Transverse colon (tissue), 4 donors: ENCODE measurements at regions not wholly inside any gene's neighbourhood (a gene's known extent, or its start where the extent isn't known, plus 50 kb on each side); places are given as distances from the start of the nearest gene placed in this dataset.

Experiments
- DNase-seq: peaks from one replicate; pipeline ENCODE4 v3.0.0-alpha.2; 2019
- H3K27ac ChIP-seq, 4 donors: fragments of 200-600 bp; sonication (generic); 2 replicates each; pipeline ENCODE4 v1.5.1; 2016 to 2018; ENCODE audit warnings: inconsistent platforms in 4 of 4
- H3K27me3 ChIP-seq: fragments of 200-600 bp; sonication (generic); 2 replicates; pipeline ENCODE4 v1.5.1; 2017; ENCODE audit warnings: inconsistent platforms
- H3K36me3 ChIP-seq, 4 donors: fragments of 200-600 bp; sonication (generic); 2 replicates each; pipeline ENCODE4 v1.5.1; 2017 to 2019; ENCODE audit warnings: inconsistent platforms in 4 of 4
- H3K4me1 ChIP-seq, 4 donors: fragments of 200-600 bp; sonication (generic); 2 replicates each; pipeline ENCODE4 v1.5.1; 2017 to 2020; ENCODE audit warnings: inconsistent platforms in 4 of 4
- H3K4me3 ChIP-seq, 4 donors: fragments of 200-600 bp; sonication (generic); 1 replicate in 1 of 4; 2 replicates in 3 of 4; pipeline versions ENCODE4 v1.5.1 to v1.6.1; 2017 to 2019; ENCODE audit warnings: inconsistent platforms in 4 of 4
- H3K9me3 ChIP-seq, 2 donors: fragments of 200-600 bp; sonication (generic); 2 replicates each; pipeline ENCODE4 v1.5.1; 2017 to 2019; ENCODE audit warnings: inconsistent platforms in 2 of 2
- CTCF ChIP-seq, 5 experiments: fragments of 200-600 bp in 3 of 5; fragments of 450-650 bp in 2 of 5; sonication (generic) in 3 of 5; IDR thresholded peaks; 1 replicate in 2 of 5; 2 replicates in 3 of 5; pipeline ENCODE4 v1.5.1; 2016 to 2017; ENCODE audit warnings: antibody characterized with exemption in 5 of 5, inconsistent platforms in 3 of 5, mild to moderate bottlenecking in 2 of 5, moderate library complexity in 1 of 5
- EP300 ChIP-seq: sonication (generic); formaldehyde crosslinking; IDR thresholded peaks from one replicate; pipeline ENCODE4 v1.6.1; 2017; ENCODE audit warnings: antibody characterized with exemption, low read depth
- POLR2A ChIP-seq: fragments of 450-650 bp; IDR thresholded peaks from one replicate; pipeline ENCODE4 v1.6.1; 2016; ENCODE audit warnings: antibody characterized with exemption, mild to moderate bottlenecking, moderate library complexity
- POLR2AphosphoS5 ChIP-seq, 3 donors: sonication (generic); formaldehyde crosslinking; IDR thresholded peaks; one replicate each; pipeline ENCODE4 v1.6.1; 2016; ENCODE audit warnings: antibody characterized with exemption in 3 of 3
- WGBS, 2 donors: methylation state at CpG; one replicate each; pipeline ENCODE4 v1.1.5; 2018; ENCODE audit warnings: low coverage in 1 of 2; 5-methylcytosine and 5-hydroxymethylcytosine counted together
- in situ Hi-C, 4 donors: fragments of 200-750 bp; cut with MboI; loops; one replicate each; pipeline versions ENCODE4 v1.15.0 to v1.15.1; 2017; ENCODE audit warnings: low sequenced_read_pairs in 3 of 4, low pct_ligation_motif_present in 1 of 4, low pct_unique_long_range_greater_than_20kb in 1 of 4
- intact Hi-C: fragments of 100-400 bp; cut with DNase I; formaldehyde crosslinking; loops from one replicate; pipeline ENCODE4 v1.15.1; 2023; ENCODE audit warnings: low total_unique reads

- in situ Hi-C loops (no loop called here), intact Hi-C loops (no loop called here)
- TF ChIP-seq CTCF (IDR thresholded peaks at IDR 0.05) (no peak), EP300 (no peak), POLR2A (no peak), POLR2AphosphoS5 (IDR thresholded peaks at IDR 0.05) (no peak)
- no peak for DNase-seq
- peaks cover 5 to 8% of the 10 kb centered on the region in 2 donors for H3K9me3 ChIP-seq
- no peak overlapping the region for H3K27ac ChIP-seq
- H3K4me3 ChIP-seq, result no peak overlapping the region
- H3K36me3 ChIP-seq, result no peaks in the 10 kb centered on the region
- H3K4me1 ChIP-seq, result no peaks in the 10 kb centered on the region
- WGBS, 2 donors, result 42 to 58% methylated on average over 2 of the region's 2 CpGs
- H3K27me3 ChIP-seq, result no peaks in the 10 kb centered on the region
Observed at GRCh38 chr4:33334416-33334815, 2614.2 kb downstream of the PCDH7 start.

GRCh38 chr4:33339762-33340161 lies 2619.6 kb downstream of the PCDH7 start:
- in situ Hi-C loops, result loop anchor here in 1 of 4 donors (10.0 kb wide), 1 partner anchor 65 kb away; no protein-coding TSS in a partner anchor
- TF ChIP-seq POLR2A (no peak), CTCF (IDR thresholded peaks at IDR 0.05) (no peak), EP300 (no peak), POLR2AphosphoS5 (IDR thresholded peaks at IDR 0.05) (no peak)
- no peaks in the 10 kb centered on the region for H3K36me3 ChIP-seq

DNA sequence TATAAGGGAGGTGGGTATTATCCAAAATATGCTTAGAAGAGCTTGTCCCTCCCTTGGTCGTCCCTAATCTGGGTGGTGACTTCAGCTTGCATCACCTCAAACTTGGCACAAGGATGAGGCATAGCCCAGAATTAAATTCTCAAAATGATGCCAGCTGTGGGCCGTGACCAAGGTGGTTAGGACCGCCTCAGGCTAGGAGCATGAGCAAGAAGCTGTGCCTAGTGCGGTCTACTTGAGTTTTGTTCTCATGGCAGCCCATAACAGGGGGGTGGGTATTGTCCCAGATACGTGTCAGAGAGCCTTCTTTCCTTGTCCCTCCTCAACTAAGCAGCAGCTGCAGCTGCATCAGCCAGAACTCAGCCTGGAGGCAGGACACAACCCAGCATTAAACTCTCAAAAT lies 2620.0 kb downstream of the PCDH7 start:
- intact Hi-C loops (no loop called here), in situ Hi-C loops (loop anchor here in 1 of 4 donors (10.0 kb wide), 1 partner anchor 65 kb away; no protein-coding TSS in a partner anchor)
- TF ChIP-seq POLR2A, result no peak
- Histone ChIP-seq H3K4me1 (no peaks in the 10 kb centered on the region), H3K36me3 (no peaks in the 10 kb centered on the region), H3K27me3 (no peaks in the 10 kb centered on the region), H3K27ac (no peak overlapping the region), H3K4me3 (no peak overlapping the region), H3K9me3 (peaks cover 0 to 4% of the 10 kb centered on the region in 2 donors)
- no peak for DNase-seq
- 78% methylated on average over 5 of the region's 5 CpGs; no CpG with 5 or more reads in 1 of the 2 donors for WGBS, 2 donors

More at GRCh38 chr4:33339762-33340161, 2619.6 kb downstream of the PCDH7 start:
- Histone ChIP-seq H3K9me3 (peaks cover 0 to 4% of the 10 kb centered on the region in 2 donors), H3K27ac (no peak overlapping the region), H3K4me1 (no peaks in the 10 kb centered on the region), H3K27me3 (no peaks in the 10 kb centered on the region), H3K4me3 (no peak overlapping the region)
- 74 to 82% methylated on average over 3 of the region's 3 CpGs for WGBS, 2 donors
- no peak for DNase-seq
- intact Hi-C loops, result no loop called here

DNA sequence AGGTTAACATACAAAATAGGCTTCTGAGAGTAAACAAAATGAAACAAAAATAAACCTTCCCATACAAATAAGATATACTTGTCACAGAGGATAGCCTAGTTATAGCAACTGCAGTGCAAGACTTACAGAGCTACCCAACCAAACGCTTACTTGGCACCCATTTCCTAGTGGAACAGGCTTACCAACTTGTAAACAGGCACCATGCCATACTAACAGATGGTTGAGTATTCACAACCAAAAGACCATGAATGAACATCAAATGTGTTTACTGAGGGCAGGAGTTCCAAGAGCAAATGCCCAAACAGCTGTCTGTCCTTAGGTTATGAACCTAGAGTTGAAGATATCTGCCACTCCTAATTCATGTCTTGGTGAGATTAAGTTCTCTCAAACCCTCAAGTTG lies 2629.2 kb downstream of the PCDH7 start:
- WGBS, 2 donors, result 69 to 83% methylated on average over 1 of the region's 1 CpG
- in situ Hi-C loops, result loop anchor here in 1 of 4 donors (10.0 kb wide), 1 partner anchor 55 kb away; no protein-coding TSS in a partner anchor

More for the DNA sequence above, 2629.2 kb downstream of the PCDH7 start:
- TF ChIP-seq POLR2A, result no peak
- no peak for TF ChIP-seq EP300
- no peak for TF ChIP-seq CTCF (IDR thresholded peaks at IDR 0.05)
- TF ChIP-seq POLR2AphosphoS5 (IDR thresholded peaks at IDR 0.05), result no peak
- no peaks in the 10 kb centered on the region for H3K9me3 ChIP-seq
- intact Hi-C loops, result no loop called here
- no peaks in the 10 kb centered on the region for H3K36me3 ChIP-seq
- no peak overlapping the region for H3K4me3 ChIP-seq
- no peak for DNase-seq
- H3K4me1 ChIP-seq, result no peaks in the 10 kb centered on the region
- no peak overlapping the region for H3K27ac ChIP-seq
- no peaks in the 10 kb centered on the region for H3K27me3 ChIP-seq
